ENCODE measurements at regions not wholly inside any gene's neighbourhood (a gene's known extent, or its start where the extent isn't known, plus 50 kb on each side); places are given as distances from the start of the nearest gene placed in this dataset.

GRCh38 chr6:170212051-170212756 is 78.7 kb downstream of the DLL1 start:
- no peak overlapping the region for H3K4me3 ChIP-seq (ENCODE audit: low read depth, low read length)
- DNase-seq (ENCODE audit: low read depth) = no peak
- TF ChIP-seq CTCF (IDR thresholded peaks at IDR 0.05; ENCODE audit: insufficient read depth, low read length) = no peak

GRCh38 chr6:170211404-170212025 is 79.4 kb downstream of the DLL1 start:
- DNase-seq (ENCODE audit: low read depth) = no peak
- no peak overlapping the region for H3K4me3 ChIP-seq (ENCODE audit: low read depth, low read length)
- no peak for TF ChIP-seq CTCF (IDR thresholded peaks at IDR 0.05; ENCODE audit: insufficient read depth, low read length)

GRCh38 chr6:170210651-170211403 is 80.1 kb downstream of the DLL1 start:
- H3K4me3 ChIP-seq (ENCODE audit: low read depth, low read length) = no peak overlapping the region
- TF ChIP-seq CTCF (IDR thresholded peaks at IDR 0.05; ENCODE audit: insufficient read depth, low read length) = no peak
- DNase-seq (ENCODE audit: low read depth) = no peak

GRCh38 chr6:170210026-170210390 is 80.9 kb downstream of the DLL1 start:
- DNase-seq (ENCODE audit: low read depth) = no peak
- no peak overlapping the region for H3K4me3 ChIP-seq (ENCODE audit: low read depth, low read length)
- TF ChIP-seq CTCF (IDR thresholded peaks at IDR 0.05; ENCODE audit: insufficient read depth, low read length) = no peak

- no peak for TF ChIP-seq CTCF (IDR thresholded peaks at IDR 0.05; ENCODE audit: insufficient read depth, low read length)
- no peak overlapping the region for H3K4me3 ChIP-seq (ENCODE audit: low read depth, low read length)
- no peak for DNase-seq (ENCODE audit: low read depth)
Observed at GRCh38 chr6:170209354-170210025, 81.4 kb downstream of the DLL1 start.

- TF ChIP-seq CTCF (IDR thresholded peaks at IDR 0.05; ENCODE audit: insufficient read depth, low read length) = no peak
- H3K4me3 ChIP-seq (ENCODE audit: low read depth, low read length) = no peak overlapping the region
- DNase-seq (ENCODE audit: low read depth) = no peak
Observed at GRCh38 chr6:170208651-170209353, 82.1 kb downstream of the DLL1 start.
